Panc1 (cell line): ENCODE measurements at regions not wholly inside any gene's neighbourhood (a gene's known extent, or its start where the extent isn't known, plus 50 kb on each side); places are given as distances from the start of the nearest gene placed in this dataset.

ENCODE experiments used
- ATAC-seq: fragments of 200-7000 bp; cut with Tn5 transposase; 2 replicates; pipeline ENCODE4 v1.9.1; 2020; ENCODE audit warnings: mild to moderate bottlenecking, moderate library complexity
- BruUV-seq: library from RNA; stranded (reverse); fragments of 400-500 nt; replicated peaks from 2 replicates; lab custom pipeline; 2021; lab: Mats Ljungman, UMichigan
- CTCF ChIA-PET: fragments of 300-600 bp; sonication (Branson Sonifier 250); formaldehyde crosslinking; loops from one replicate; lab custom pipeline; 2022; ENCODE audit warnings: antibody characterized with exemption; lab: Charles Lee
- POLR2A ChIA-PET: fragments of 300-600 bp; sonication (Branson Sonifier 250); formaldehyde crosslinking; loops from one replicate; lab custom pipeline; 2022; ENCODE audit warnings: antibody characterized with exemption; lab: Charles Lee
- DNase-seq: peaks from one replicate; pipeline ENCODE4 v3.0.0-alpha.2; 2010; ENCODE audit warnings: low read depth, low spot score
- H3K27ac ChIP-seq: 2 replicates; pipeline ENCODE4 v1.5.1; 2011; ENCODE audit warnings: mild to moderate bottlenecking, low read length, inconsistent platforms
- H3K27me3 ChIP-seq: fragments of 200-500 bp; sonication (Bioruptor generic); 2 replicates; pipeline ENCODE4 v1.6.0; 2014; ENCODE audit warnings: low read length, inconsistent platforms; ENCODE audit not compliant: control insufficient read depth, insufficient read depth
- H3K36me3 ChIP-seq: fragments of 200-500 bp; sonication (Bioruptor generic); 2 replicates; pipeline ENCODE4 v1.5.1; 2014; ENCODE audit warnings: inconsistent platforms, mild to moderate bottlenecking, low read length, moderate library complexity; ENCODE audit not compliant: control insufficient read depth, insufficient read depth
- H3K4me1 ChIP-seq: 2 replicates; pipeline ENCODE4 v1.5.1; 2011; ENCODE audit warnings: inconsistent platforms, mild to moderate bottlenecking, low read length, moderate library complexity; ENCODE audit not compliant: control insufficient read depth, insufficient read depth
- H3K4me3 ChIP-seq, 2 experiments: 2 replicates each; pipeline ENCODE4 v1.5.1; 2011 to 2012; ENCODE audit warnings: low read depth in 2 of 2, low read length in 2 of 2, mild to moderate bottlenecking in 2 of 2, inconsistent platforms in 1 of 2, moderate library complexity in 1 of 2
- H3K9me3 ChIP-seq: fragments of 200-500 bp; sonication (Bioruptor generic); 2 replicates; pipeline ENCODE4 v1.5.1; 2014; ENCODE audit warnings: low read depth, mild to moderate bottlenecking, inconsistent platforms, low read length, moderate library complexity; ENCODE audit not compliant: control insufficient read depth, insufficient read depth
- CTCF ChIP-seq: fragments of 450-650 bp; IDR thresholded peaks from 2 replicates; pipeline ENCODE4 v1.5.1; 2017; ENCODE audit warnings: mild to moderate bottlenecking
- POLR2AphosphoS5 ChIP-seq: IDR thresholded peaks from 2 replicates; pipeline ENCODE4 v1.6.1; 2012; ENCODE audit warnings: mild to moderate bottlenecking, low read depth, low read length, moderate library complexity
- SIN3A ChIP-seq: IDR thresholded peaks from 2 replicates; pipeline ENCODE4 v1.6.1; 2012; ENCODE audit warnings: low read depth, mild to moderate bottlenecking, low read length, moderate library complexity, borderline replicate concordance; ENCODE audit not compliant: insufficient read depth
- TCF7L2 ChIP-seq: IDR thresholded peaks from 2 replicates; pipeline ENCODE4 v1.6.1; 2011; ENCODE audit warnings: mild to moderate bottlenecking, low read depth, low read length, inconsistent platforms
- in situ Hi-C: cut with HindIII; loops from 2 replicates; pipeline ENCODE4 v1.10.0; 2016; ENCODE audit warnings: low sequenced_read_pairs, low pct_unique_long_range_greater_than_20kb
- intact Hi-C: fragments of 100-400 bp; cut with micrococcal nuclease; formaldehyde crosslinking; loops from one replicate; pipeline ENCODE4 v1.10.0; 2022; ENCODE audit not compliant: unreplicated experiment
- TF ChIP-seq, protein P1 (sequence below), 2 experiments: IDR thresholded peaks; 2 replicates each; pipeline ENCODE4 v1.6.1; 2011 to 2012; ENCODE audit warnings: low read depth in 2 of 2, control low read depth in 1 of 2, low read length in 1 of 2, mild to moderate bottlenecking in 1 of 2, moderate library complexity in 1 of 2; ENCODE audit not compliant: insufficient read depth in 1 of 2

DNA sequence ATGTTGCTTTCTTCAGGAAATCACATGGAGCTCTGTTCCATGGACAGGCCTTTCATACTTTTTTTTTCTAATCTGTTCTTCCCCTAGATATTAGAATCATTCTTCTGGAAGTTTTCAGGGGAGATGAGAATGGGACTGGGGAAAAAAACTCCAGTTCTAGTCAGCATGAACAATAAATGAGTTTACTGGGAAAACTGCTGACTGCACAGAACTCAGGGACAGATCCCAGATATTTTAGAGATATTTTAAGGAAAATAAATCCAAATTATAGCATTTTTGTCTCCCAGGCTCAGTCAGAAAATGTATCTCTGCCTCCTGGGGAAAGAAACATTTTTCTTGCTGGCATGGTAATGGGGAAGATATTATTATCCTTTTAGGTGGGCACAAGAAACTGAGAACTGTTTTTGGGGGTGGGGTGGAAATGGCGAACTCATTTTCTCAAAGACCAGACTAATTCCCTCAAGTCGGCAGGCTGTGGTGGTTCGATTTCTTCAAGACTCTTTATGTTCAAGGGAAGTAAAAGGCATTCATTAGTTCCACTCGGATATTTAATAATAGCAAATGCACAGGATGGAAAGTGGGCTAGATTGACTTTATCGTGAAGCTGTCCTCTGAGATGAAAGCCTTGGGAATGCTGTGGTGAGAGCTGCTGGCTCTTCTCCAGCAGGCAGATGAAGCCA lies 157.5 kb downstream of the ADRA2A start:
- ATAC-seq (no peak), DNase-seq (no peak)
- H3K9me3 ChIP-seq = no peaks in the 10 kb centered on the region
- H3K4me1 ChIP-seq = no peaks in the 10 kb centered on the region
- TF ChIP-seq SIN3A (no peak), TCF7L2 (no peak), POLR2AphosphoS5 (no peak), CTCF (no peak)
- TF ChIP-seq, protein P1, sequence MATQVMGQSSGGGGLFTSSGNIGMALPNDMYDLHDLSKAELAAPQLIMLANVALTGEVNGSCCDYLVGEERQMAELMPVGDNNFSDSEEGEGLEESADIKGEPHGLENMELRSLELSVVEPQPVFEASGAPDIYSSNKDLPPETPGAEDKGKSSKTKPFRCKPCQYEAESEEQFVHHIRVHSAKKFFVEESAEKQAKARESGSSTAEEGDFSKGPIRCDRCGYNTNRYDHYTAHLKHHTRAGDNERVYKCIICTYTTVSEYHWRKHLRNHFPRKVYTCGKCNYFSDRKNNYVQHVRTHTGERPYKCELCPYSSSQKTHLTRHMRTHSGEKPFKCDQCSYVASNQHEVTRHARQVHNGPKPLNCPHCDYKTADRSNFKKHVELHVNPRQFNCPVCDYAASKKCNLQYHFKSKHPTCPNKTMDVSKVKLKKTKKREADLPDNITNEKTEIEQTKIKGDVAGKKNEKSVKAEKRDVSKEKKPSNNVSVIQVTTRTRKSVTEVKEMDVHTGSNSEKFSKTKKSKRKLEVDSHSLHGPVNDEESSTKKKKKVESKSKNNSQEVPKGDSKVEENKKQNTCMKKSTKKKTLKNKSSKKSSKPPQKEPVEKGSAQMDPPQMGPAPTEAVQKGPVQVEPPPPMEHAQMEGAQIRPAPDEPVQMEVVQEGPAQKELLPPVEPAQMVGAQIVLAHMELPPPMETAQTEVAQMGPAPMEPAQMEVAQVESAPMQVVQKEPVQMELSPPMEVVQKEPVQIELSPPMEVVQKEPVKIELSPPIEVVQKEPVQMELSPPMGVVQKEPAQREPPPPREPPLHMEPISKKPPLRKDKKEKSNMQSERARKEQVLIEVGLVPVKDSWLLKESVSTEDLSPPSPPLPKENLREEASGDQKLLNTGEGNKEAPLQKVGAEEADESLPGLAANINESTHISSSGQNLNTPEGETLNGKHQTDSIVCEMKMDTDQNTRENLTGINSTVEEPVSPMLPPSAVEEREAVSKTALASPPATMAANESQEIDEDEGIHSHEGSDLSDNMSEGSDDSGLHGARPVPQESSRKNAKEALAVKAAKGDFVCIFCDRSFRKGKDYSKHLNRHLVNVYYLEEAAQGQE (IDR thresholded peaks at IDR 0.05; ENCODE audit: insufficient read depth in 1 of 2, low read depth in 2 of 2, low read length in 1 of 2) = no peak
- H3K27ac ChIP-seq = no peak overlapping the region
- CTCF ChIA-PET = no interaction called here
- H3K4me3 ChIP-seq = no peak overlapping the region
- POLR2A ChIA-PET = no interaction called here
- H3K36me3 ChIP-seq = no peaks in the 10 kb centered on the region
- in situ Hi-C loops = no loop called here
- BruUV-seq = no TSS peak
- intact Hi-C loops = no loop called here
- no peaks in the 10 kb centered on the region for H3K27me3 ChIP-seq

- H3K9me3 ChIP-seq = no peaks in the 10 kb centered on the region
- BruUV-seq = no TSS peak
- ChIA-PET CTCF (no interaction called here), POLR2A (no interaction called here)
- no peak overlapping the region for H3K4me3 ChIP-seq
- intact Hi-C loops = no loop called here
- H3K4me1 ChIP-seq = no peaks in the 10 kb centered on the region
- no peak for DNase-seq
- no peaks in the 10 kb centered on the region for H3K27me3 ChIP-seq
- no peak for TF ChIP-seq POLR2AphosphoS5
- no peak for TF ChIP-seq CTCF
- TF ChIP-seq, protein P1 (IDR thresholded peaks at IDR 0.05; ENCODE audit: insufficient read depth in 1 of 2, low read depth in 2 of 2, low read length in 1 of 2) = no peak
- TF ChIP-seq TCF7L2 = no peak
- no peak for TF ChIP-seq SIN3A
- no peak overlapping the region for H3K27ac ChIP-seq
- H3K36me3 ChIP-seq = no peaks in the 10 kb centered on the region
- in situ Hi-C loops = no loop called here
- ATAC-seq = no peak
Observed at GRCh38 chr10:111234914-111235302, 158.1 kb downstream of the ADRA2A start.
